GM20000 (cell line): ENCODE measurements at regions not wholly inside any gene's neighbourhood (a gene's known extent, or its start where the extent isn't known, plus 50 kb on each side); places are given as distances from the start of the nearest gene placed in this dataset.

Experiments used
- DNase-seq: peaks from one replicate; pipeline ENCODE4 v3.0.0; 2012; ENCODE audit warnings: low spot score
- CTCF ChIP-seq: IDR thresholded peaks from 2 replicates; pipeline ENCODE4 v1.5.1; 2012; ENCODE audit warnings: mild to moderate bottlenecking, control low read depth; ENCODE audit errors: extremely low read depth, missing control alignments

GRCh38 chr3:137469263-137469662 lies 294.9 kb upstream of the SOX14 start:
- DNase-seq, result no peak
- TF ChIP-seq CTCF, result no peak

GRCh38 chr3:137471130-137471529 lies 293.0 kb upstream of the SOX14 start:
- DNase-seq, result no peak
- TF ChIP-seq CTCF, result no peak

GRCh38 chr3:137471558-137472204 lies 292.4 kb upstream of the SOX14 start:
- TF ChIP-seq CTCF, result no peak
- no peak for DNase-seq

- no peak for DNase-seq
- TF ChIP-seq CTCF, result no peak
Observed at GRCh38 chr3:137477614-137478013, 286.5 kb upstream of the SOX14 start.

GRCh38 chr3:137509354-137510045 lies 254.6 kb upstream of the SOX14 start:
- no peak for TF ChIP-seq CTCF
- no peak for DNase-seq

GRCh38 chr3:137511655-137512054 lies 252.5 kb upstream of the SOX14 start:
- TF ChIP-seq CTCF, result no peak
- no peak for DNase-seq

GRCh38 chr3:137514853-137515252 lies 249.3 kb upstream of the SOX14 start:
- no peak for TF ChIP-seq CTCF
- DNase-seq, result no peak
